HepG2 (cell line): ENCODE measurements at regions not wholly inside any gene's neighbourhood (a gene's known extent, or its start where the extent isn't known, plus 50 kb on each side); places are given as distances from the start of the nearest gene placed in this dataset.

Experiments
- ATAC-seq: fragments of 200-7000 bp; cut with Tn5 transposase; 3 replicates; pipeline ENCODE4 v1.9.1; 2020; ENCODE audit warnings: mild to moderate bottlenecking, moderate library complexity
- BruUV-seq: library from RNA; stranded (reverse); fragments of 400-500 nt; replicated peaks from 2 replicates; lab custom pipeline; 2021; lab: Mats Ljungman, UMichigan
- CTCF ChIA-PET: fragments of 300-600 bp; formaldehyde crosslinking; extraction: SDS; loops from one replicate; lab custom pipeline; 2021; ENCODE audit warnings: low total read pairs, inconsistent platforms, low intra/inter-chr PET ratio; lab: Yijun Ruan, JAX
- POLR2A ChIA-PET: fragments of 350-600 bp; sonication (Branson Sonifier 250); formaldehyde crosslinking; loops from one replicate; lab custom pipeline; 2020; ENCODE audit warnings: antibody characterized with exemption, inconsistent platforms; lab: Yijun Ruan, JAX
- DNase-seq: peaks from one replicate; pipeline ENCODE4 v3.0.0-alpha.2; 2015; ENCODE audit warnings: low spot score
- FAIRE-seq: peaks from 3 replicates; lab custom pipeline; 2011; peaks lifted over from hg19 to GRCh38; lab: Jason Lieb, UNC
- H2AFZ ChIP-seq: one replicate; pipeline ENCODE4 v1.6.1; 2011; ENCODE audit warnings: low read length, inconsistent platforms
- H3K27ac ChIP-seq: fragments of 300-600 bp; 3 replicates; pipeline ENCODE4 v1.8.0; 2011; ENCODE audit warnings: mixed run types, mild to moderate bottlenecking, mixed read lengths, low read length, inconsistent platforms; ENCODE audit not compliant: insufficient read depth; ENCODE audit errors: extremely low read length
- H3K27me3 ChIP-seq, 2 experiments: fragments of 200-600 bp in 1 of 2; 2 replicates in 1 of 2; 3 replicates in 1 of 2; pipeline versions ENCODE4 v1.6.0 to v1.8.0; 2011; ENCODE audit warnings: low read length in 2 of 2, mild to moderate bottlenecking in 2 of 2, moderate library complexity in 2 of 2, inconsistent platforms in 1 of 2; ENCODE audit not compliant: insufficient read depth in 2 of 2, control insufficient read depth in 1 of 2
- H3K36me3 ChIP-seq, 2 experiments: fragments of 200-600 bp in 1 of 2; replicated peaks in 1 of 2; 2 replicates in 1 of 2; 3 replicates in 1 of 2; pipeline versions ENCODE4 v1.5.1 to v1.8.0; 2011; ENCODE audit warnings: low read length in 2 of 2, inconsistent platforms in 1 of 2; ENCODE audit not compliant: insufficient read depth in 2 of 2, control insufficient read depth in 1 of 2
- H3K4me1 ChIP-seq: 2 replicates; pipeline ENCODE4 v1.5.1; 2012; ENCODE audit warnings: low read length, inconsistent platforms; ENCODE audit not compliant: insufficient read depth
- H3K4me2 ChIP-seq: 2 replicates; pipeline ENCODE4 v1.6.0; 2011; ENCODE audit warnings: low read depth, low read length, inconsistent platforms
- H3K4me3 ChIP-seq, 3 experiments: fragments of 200-600 bp in 1 of 3; sonication (generic), shearing (Covaris generic) in 1 of 3; replicated peaks in 1 of 3; 2 replicates each; pipeline ENCODE4 v1.5.1; 2011 to 2016; ENCODE audit warnings: low read length in 3 of 3, inconsistent platforms in 2 of 3, low read depth in 2 of 3, mild to moderate bottlenecking in 2 of 3, control low read depth in 1 of 3, mixed read lengths in 1 of 3; ENCODE audit not compliant: insufficient read depth in 1 of 3
- H3K79me2 ChIP-seq: one replicate; pipeline ENCODE4 v1.6.1; 2011; ENCODE audit warnings: low read length, inconsistent platforms; ENCODE audit not compliant: insufficient read depth
- H3K9ac ChIP-seq: 2 replicates; pipeline ENCODE4 v1.6.0; 2011; ENCODE audit warnings: mild to moderate bottlenecking, low read depth, low read length, inconsistent platforms; ENCODE audit not compliant: insufficient read depth
- H3K9me3 ChIP-seq: 2 replicates; pipeline ENCODE4 v1.5.1; 2012; ENCODE audit warnings: mild to moderate bottlenecking, low read length
- H4K20me1 ChIP-seq: 2 replicates; pipeline ENCODE4 v1.6.0; 2011; ENCODE audit warnings: inconsistent platforms, mild to moderate bottlenecking, low read length, moderate library complexity; ENCODE audit not compliant: insufficient read depth
- ASH2L ChIP-seq: fragments of 300-600, 200-600 bp; sonication (generic); IDR thresholded peaks from 2 replicates; pipeline ENCODE4 v1.7.0; 2017; ENCODE audit warnings: low read depth, mild to moderate bottlenecking, moderate library complexity, mixed read lengths, low read length; ENCODE audit not compliant: insufficient read length
- CSRNP1 ChIP-seq: sonication (generic); formaldehyde crosslinking; IDR thresholded peaks from 2 replicates; pipeline ENCODE4 v1.8.1; 2023; ENCODE audit warnings: mild to moderate bottlenecking, missing genetic modification reagents
- HNRNPK ChIP-seq: fragments of 200-400 bp; formaldehyde crosslinking; IDR thresholded peaks from 2 replicates; pipeline ENCODE4 v1.6.1; 2018; ENCODE audit warnings: low read length, low read depth, moderate library complexity, mild to moderate bottlenecking; ENCODE audit not compliant: poor library complexity, severe bottlenecking
- KLF12 ChIP-seq: sonication (generic); formaldehyde crosslinking; IDR thresholded peaks from 2 replicates; pipeline ENCODE4 v1.4.0; 2020; ENCODE audit warnings: missing genetic modification reagents, borderline replicate concordance
- MAFF ChIP-seq: IDR thresholded peaks from 2 replicates; pipeline ENCODE4 v1.6.1; 2011; ENCODE audit warnings: low read depth, low read length, improper control_type of control experiment
- MAFK ChIP-seq, 2 experiments: IDR thresholded peaks in 1 of 2; conservative IDR thresholded peaks in 1 of 2; 2 replicates each; pipeline ENCODE4 v1.6.1; 2011; ENCODE audit warnings: improper control_type of control experiment in 2 of 2, low read length in 2 of 2
- SMAD9 ChIP-seq: sonication (generic); formaldehyde crosslinking; IDR thresholded peaks from 2 replicates; pipeline ENCODE4 v1.5.1; 2020; ENCODE audit warnings: mild to moderate bottlenecking, missing genetic modification reagents
- ZBTB10 ChIP-seq: sonication (generic); formaldehyde crosslinking; IDR thresholded peaks from 2 replicates; pipeline ENCODE4 v1.4.0; 2020; ENCODE audit warnings: missing genetic modification reagents, borderline replicate concordance
- ZBTB44 ChIP-seq: sonication (generic); formaldehyde crosslinking; IDR thresholded peaks from 2 replicates; pipeline ENCODE4 v1.4.0; 2020; ENCODE audit warnings: missing genetic modification reagents
- ZFX ChIP-seq: sonication (generic); formaldehyde crosslinking; IDR thresholded peaks from 2 replicates; pipeline ENCODE4 v1.4.0; 2020; ENCODE audit warnings: mild to moderate bottlenecking, low read depth, missing genetic modification reagents, moderate library complexity
- ZNF335 ChIP-seq: sonication (generic); formaldehyde crosslinking; IDR thresholded peaks from 2 replicates; pipeline ENCODE4 v1.4.0; 2020; ENCODE audit warnings: missing genetic modification reagents
- ZNF383 ChIP-seq: sonication (generic); formaldehyde crosslinking; IDR thresholded peaks from 2 replicates; pipeline ENCODE4 v1.4.0; 2020; ENCODE audit warnings: missing genetic modification reagents, mild to moderate bottlenecking, borderline replicate concordance
- WGBS: methylation state at CpG from one replicate; pipeline ENCODE4 v1.1.6; 2017; ENCODE audit warnings: low lambda C conversion rate; 5-methylcytosine and 5-hydroxymethylcytosine counted together
- in situ Hi-C: cut with HindIII; loops from 2 replicates; pipeline ENCODE4 v1.10.0; 2017; ENCODE audit warnings: low pct_unique_long_range_greater_than_20kb; ENCODE audit not compliant: extremely low pct_ligation_motif_present
- intact Hi-C: fragments of 100-400 bp; cut with micrococcal nuclease; formaldehyde crosslinking; loops from one replicate; pipeline ENCODE4 v1.10.0; 2022; ENCODE audit not compliant: unreplicated experiment

GRCh38 chr2:49251766-49252165, 97.5 kb upstream of the FSHR start:
- ATAC-seq (no peak), FAIRE-seq (no peak), DNase-seq (no peak)
- WGBS = 12% methylated on average over 1 of the region's 1 CpG
- H3K4me3 ChIP-seq = no peak overlapping the region
- intact Hi-C loops = no loop called here
- no peak overlapping the region for H3K9ac ChIP-seq
- no peaks in the 10 kb centered on the region for H3K27me3 ChIP-seq
- TF ChIP-seq MAFF (peak; percentile 76), ASH2L (no peak), ZNF335 (CRISPR knock-in tag) (no peak), ZBTB44 (CRISPR knock-in tag) (no peak), MAFK (conservative IDR thresholded peaks at IDR 0.05 in 1 of 2, IDR thresholded peaks at IDR 0.05 in 1 of 2; ENCODE audit: low read length in 2 of 2) (peak; percentile 72 to 80)
- no peaks in the 10 kb centered on the region for H4K20me1 ChIP-seq
- H3K9me3 ChIP-seq = no peaks in the 10 kb centered on the region
- ChIA-PET POLR2A (no interaction called here), CTCF (no interaction called here)
- no peak overlapping the region for H2AFZ ChIP-seq
- no peak overlapping the region for H3K27ac ChIP-seq
- in situ Hi-C loops = no loop called here
- H3K79me2 ChIP-seq = no peaks in the 10 kb centered on the region
- no peaks in the 10 kb centered on the region for H3K36me3 ChIP-seq
- H3K4me1 ChIP-seq = no peaks in the 10 kb centered on the region
- BruUV-seq = no TSS peak
- H3K4me2 ChIP-seq = no peak overlapping the region

- H3K9ac ChIP-seq = no peak overlapping the region
- in situ Hi-C loops = no loop called here
- CTCF ChIA-PET = no interaction called here
- no peaks in the 10 kb centered on the region for H3K4me1 ChIP-seq
- no peaks in the 10 kb centered on the region for H3K36me3 ChIP-seq
- H3K27me3 ChIP-seq = no peaks in the 10 kb centered on the region
- H3K27ac ChIP-seq = no peak overlapping the region
- POLR2A ChIA-PET = no interaction called here
- H3K79me2 ChIP-seq = no peaks in the 10 kb centered on the region
- no peak overlapping the region for H3K4me2 ChIP-seq
- DNase-seq (no peak), ATAC-seq (no peak), FAIRE-seq (no peak)
- 16% methylated on average over 5 of the region's 5 CpGs for WGBS
- H3K9me3 ChIP-seq = no peaks in the 10 kb centered on the region
- intact Hi-C loops = no loop called here
- BruUV-seq = no TSS peak
- H3K4me3 ChIP-seq = no peak overlapping the region
- TF ChIP-seq ZFX (CRISPR knock-in tag) (no peak), KLF12 (CRISPR knock-in tag) (no peak), ZNF383 (no peak), SMAD9 (CRISPR knock-in tag) (no peak), CSRNP1 (CRISPR knock-in tag) (no peak), ZBTB10 (CRISPR knock-in tag) (no peak), HNRNPK (peak; percentile 95)
- no peaks in the 10 kb centered on the region for H4K20me1 ChIP-seq
- no peak overlapping the region for H2AFZ ChIP-seq
These were observed 96.9 kb upstream of the FSHR start for GRCh38 chr2:49251251-49251650.
